ENCODE measurements at regions not wholly inside any gene's neighbourhood (a gene's known extent, or its start where the extent isn't known, plus 50 kb on each side); places are given as distances from the start of the nearest gene placed in this dataset.

- TF ChIP-seq POLR2A (IDR thresholded peaks at IDR 0.05; ENCODE audit: low read length), result no peak
- TF ChIP-seq RNF2 (IDR thresholded peaks at IDR 0.05; ENCODE audit: borderline replicate concordance, low read depth), result no peak
- TF ChIP-seq RCOR1 (IDR thresholded peaks at IDR 0.05; ENCODE audit: low read depth, low read length), result no peak
- no peak for TF ChIP-seq FOSB (CRISPR knock-in tag; IDR thresholded peaks at IDR 0.05)
- TF ChIP-seq CTCF (IDR thresholded peaks at IDR 0.05), result no peak
- no peak for TF ChIP-seq CHD2 (IDR thresholded peaks at IDR 0.05; ENCODE audit: low read length, partially characterized antibody)
- no peak for TF ChIP-seq SMC3 (IDR thresholded peaks at IDR 0.05)
These were observed 159.1 kb upstream of the IRX2 start for GRCh38 chr5:2910401-2911175.

Data from A549 (cell line).